IPS DF 6.9 (cell line): ENCODE measurements at regions not wholly inside any gene's neighbourhood (a gene's known extent, or its start where the extent isn't known, plus 50 kb on each side); places are given as distances from the start of the nearest gene placed in this dataset.
"Not testable (repeated sequence)": the region's sequence is repeated elsewhere in the genome, so short reads cannot be mapped to it uniquely, and the experiment has no call there.

Source experiments
- DNase-seq: peaks from one replicate; pipeline ENCODE4 v3.0.0-alpha.2; 2013; ENCODE audit warnings: low read depth, low spot score
- H3K27ac ChIP-seq: one replicate; pipeline ENCODE4 v1.5.1; 2013; ENCODE audit warnings: low read length, control low read depth
- H3K27me3 ChIP-seq: 2 replicates; pipeline ENCODE4 v1.6.1; 2013; ENCODE audit warnings: mild to moderate bottlenecking, low read length; ENCODE audit not compliant: control insufficient read depth, insufficient read depth
- H3K36me3 ChIP-seq: 2 replicates; pipeline ENCODE4 v1.6.1; 2013; ENCODE audit warnings: low read length; ENCODE audit not compliant: control insufficient read depth, insufficient read depth
- H3K4me1 ChIP-seq: 2 replicates; pipeline ENCODE4 v1.6.1; 2013; ENCODE audit warnings: low read length; ENCODE audit not compliant: control insufficient read depth, insufficient read depth
- H3K4me3 ChIP-seq: 2 replicates; pipeline ENCODE4 v1.5.1; 2013; ENCODE audit warnings: mild to moderate bottlenecking, low read length
- H3K9me3 ChIP-seq: 2 replicates; pipeline ENCODE4 v1.6.1; 2013; ENCODE audit warnings: low read length, inconsistent platforms; ENCODE audit not compliant: control insufficient read depth, insufficient read depth
- WGBS: extraction: QIAGEN DNeasy Blood & Tissue Kit; methylation state at CpG from one replicate; pipeline ENCODE4 v1.1.7; 2013; ENCODE audit warnings: mixed read lengths, missing lambda C conversion rate; ENCODE audit not compliant: insufficient read length, insufficient coverage; 5-methylcytosine and 5-hydroxymethylcytosine counted together

DNA sequence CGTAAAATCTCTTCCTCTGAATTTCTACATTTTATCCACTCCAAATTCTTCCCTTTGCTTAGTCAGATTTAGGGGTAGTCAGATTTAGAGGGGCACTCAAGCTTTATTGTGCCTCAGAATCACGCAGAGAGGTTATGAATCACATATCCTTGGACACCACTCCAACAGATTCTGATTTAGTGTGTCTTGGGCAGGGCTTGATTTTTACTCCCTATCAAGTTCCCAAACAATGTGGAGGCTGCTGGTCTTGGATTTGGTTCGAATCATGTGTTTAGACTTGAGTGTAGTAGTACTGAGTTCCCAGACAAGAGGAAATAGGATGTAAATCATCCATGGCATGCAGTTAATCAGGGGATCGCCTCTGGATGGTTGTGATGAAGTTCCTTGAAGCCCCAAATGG lies 298.1 kb upstream of the CLEC14A start:
- Histone ChIP-seq H3K36me3 (no peaks in the 10 kb centered on the region), H3K9me3 (no peaks in the 10 kb centered on the region; the same call in 1 of the 2 replicates), H3K27ac (no peak overlapping the region), H3K4me3 (no peak overlapping the region), H3K4me1 (no peaks in the 10 kb centered on the region), H3K27me3 (no peaks in the 10 kb centered on the region)
- DNase-seq: no peak
- 100% methylated on average over 1 of the region's 4 CpGs for WGBS

DNA sequence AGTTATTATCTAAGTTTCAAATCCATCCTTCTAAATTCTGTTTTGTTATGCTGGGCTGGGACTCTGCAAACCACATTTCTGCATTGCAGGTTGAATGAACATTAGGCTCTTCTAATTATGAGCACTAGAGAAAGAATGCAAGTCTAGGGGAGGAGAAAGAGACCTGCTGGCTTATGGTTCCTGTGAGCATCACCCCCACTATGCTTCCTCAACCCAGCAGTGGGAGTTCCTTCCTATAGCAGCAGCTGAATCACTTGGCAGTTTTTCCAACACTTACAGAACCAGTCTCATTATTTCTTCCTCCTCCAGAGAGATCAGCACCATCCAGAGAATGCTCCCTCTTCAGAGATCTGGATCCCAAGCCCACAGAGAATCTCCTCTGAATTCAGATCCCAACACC lies 297.7 kb upstream of the CLEC14A start:
- no peak overlapping the region for H3K4me3 ChIP-seq
- H3K27me3 ChIP-seq: no peaks in the 10 kb centered on the region
- no peaks in the 10 kb centered on the region for H3K4me1 ChIP-seq
- H3K9me3 ChIP-seq: no peaks in the 10 kb centered on the region; the same call in 1 of the 2 replicates
- no peak for DNase-seq
- H3K36me3 ChIP-seq: no peaks in the 10 kb centered on the region
- H3K27ac ChIP-seq: no peak overlapping the region

DNA sequence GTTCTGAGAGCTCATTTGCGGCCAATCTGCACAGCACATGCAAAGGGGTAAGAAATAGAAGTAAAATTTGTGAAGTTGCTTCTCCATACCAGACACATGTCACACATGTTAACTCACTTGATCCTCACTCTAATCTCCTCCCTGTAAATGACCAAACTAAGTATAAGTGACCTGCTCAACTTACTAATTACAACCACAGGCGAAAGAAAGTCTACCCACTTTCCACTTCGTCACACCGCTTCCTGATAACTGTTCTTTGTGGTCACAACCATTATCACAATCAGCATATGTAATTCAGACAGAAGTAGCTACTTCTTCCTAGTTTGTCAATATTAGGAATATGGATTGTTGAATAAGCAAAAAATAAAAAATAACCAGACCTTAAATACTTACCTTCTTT lies 293.7 kb upstream of the CLEC14A start:
- Histone ChIP-seq H3K27ac (no peak overlapping the region), H3K27me3 (no peaks in the 10 kb centered on the region), H3K4me3 (no peak overlapping the region), H3K36me3 (no peaks in the 10 kb centered on the region), H3K9me3 (no peaks in the 10 kb centered on the region), H3K4me1 (no peaks in the 10 kb centered on the region)
- no peak for DNase-seq
- no CpG with 5 or more reads among the region's 4 CpGs for WGBS

DNA sequence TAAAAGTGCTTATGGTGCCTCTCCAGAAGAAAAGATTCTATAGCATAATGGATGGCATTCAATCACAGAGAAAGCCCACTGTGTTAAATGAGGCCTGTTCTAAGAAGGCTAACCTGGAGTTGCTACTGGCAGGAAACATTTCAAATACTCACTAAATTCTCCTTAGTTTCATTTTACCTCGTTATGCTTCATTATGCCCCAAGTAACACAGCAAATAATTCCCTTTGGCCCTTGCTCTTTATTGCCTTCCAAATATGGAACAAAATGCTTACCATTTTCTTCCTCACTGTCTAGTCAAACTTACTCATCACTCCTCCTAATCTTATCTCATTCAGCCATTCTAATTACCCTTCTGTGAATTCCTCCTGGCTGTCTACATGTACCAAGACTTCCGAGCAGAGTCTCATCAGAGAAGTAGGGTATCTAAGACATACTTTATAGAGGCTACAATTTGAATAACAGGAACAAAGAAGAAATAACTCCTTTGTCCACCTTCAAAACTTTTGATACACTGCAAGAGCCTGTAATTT lies 292.1 kb upstream of the CLEC14A start:
- Histone ChIP-seq H3K4me1 (no peaks in the 10 kb centered on the region), H3K27ac (no peak overlapping the region), H3K9me3 (no peaks in the 10 kb centered on the region), H3K27me3 (no peaks in the 10 kb centered on the region), H3K4me3 (no peak overlapping the region), H3K36me3 (no peaks in the 10 kb centered on the region)
- WGBS: no CpG with 5 or more reads among the region's 2 CpGs
- no peak for DNase-seq

DNA sequence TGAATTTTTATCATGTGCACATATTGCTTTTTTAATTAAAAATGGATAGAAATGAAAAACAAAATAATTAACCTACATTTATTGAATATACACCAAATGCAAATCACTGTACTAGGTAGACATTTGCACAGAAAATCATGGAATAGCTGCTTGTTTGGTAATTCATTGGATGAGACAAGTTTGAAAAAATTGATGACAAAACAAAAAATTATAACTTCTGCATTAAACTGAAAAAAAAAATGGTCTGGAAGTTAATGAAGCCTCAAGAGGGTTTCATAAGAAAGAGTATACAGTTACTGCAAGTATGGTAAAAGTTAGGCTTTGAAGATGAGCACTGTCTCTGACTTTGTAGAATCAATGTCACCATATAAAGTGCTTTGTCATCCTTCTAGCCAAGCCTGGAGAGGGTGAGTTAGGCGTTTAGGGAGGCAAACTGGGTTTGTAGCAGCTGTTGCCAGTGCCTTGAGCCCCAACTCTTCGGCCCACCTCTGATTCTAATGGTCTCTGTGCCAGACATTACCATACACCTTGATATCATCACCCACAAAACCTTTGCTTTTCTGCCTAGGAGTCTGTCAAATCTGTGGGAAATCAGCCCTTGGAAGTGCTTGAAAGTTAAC lies 291.1 kb upstream of the CLEC14A start:
- Histone ChIP-seq H3K27me3 (no peaks in the 10 kb centered on the region), H3K4me1 (no peaks in the 10 kb centered on the region), H3K27ac (no peak overlapping the region), H3K9me3 (no peaks in the 10 kb centered on the region), H3K4me3 (no peak overlapping the region), H3K36me3 (no peaks in the 10 kb centered on the region)
- WGBS: no CpG with 5 or more reads among the region's 2 CpGs
- DNase-seq: no peak

DNA sequence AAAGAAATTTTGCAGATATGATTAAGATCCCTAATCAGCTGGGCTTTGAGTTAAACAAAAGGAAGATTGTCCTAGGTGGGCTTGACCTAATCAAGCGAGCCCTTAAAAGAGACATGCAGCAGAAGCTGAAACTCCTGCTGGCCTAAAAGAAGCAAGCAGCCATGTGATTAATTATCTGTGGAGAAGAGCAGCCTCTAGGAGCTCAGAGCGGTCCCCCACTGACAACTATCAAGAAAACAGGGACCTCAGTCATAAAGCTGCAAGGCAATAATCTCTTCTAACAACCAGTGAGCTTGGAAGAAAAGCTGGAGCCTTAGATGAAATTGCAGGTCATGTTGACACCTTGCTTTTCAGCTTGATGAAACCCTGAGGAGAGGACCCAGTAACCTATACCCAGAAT lies 288.9 kb upstream of the CLEC14A start:
- DNase-seq: no peak
- Histone ChIP-seq H3K4me3 (no peak overlapping the region), H3K27me3 (no peaks in the 10 kb centered on the region), H3K4me1 (no peaks in the 10 kb centered on the region), H3K9me3 (no peaks in the 10 kb centered on the region), H3K27ac (no peak overlapping the region), H3K36me3 (no peaks in the 10 kb centered on the region)
- no CpG with 5 or more reads among the region's 2 CpGs for WGBS

DNA sequence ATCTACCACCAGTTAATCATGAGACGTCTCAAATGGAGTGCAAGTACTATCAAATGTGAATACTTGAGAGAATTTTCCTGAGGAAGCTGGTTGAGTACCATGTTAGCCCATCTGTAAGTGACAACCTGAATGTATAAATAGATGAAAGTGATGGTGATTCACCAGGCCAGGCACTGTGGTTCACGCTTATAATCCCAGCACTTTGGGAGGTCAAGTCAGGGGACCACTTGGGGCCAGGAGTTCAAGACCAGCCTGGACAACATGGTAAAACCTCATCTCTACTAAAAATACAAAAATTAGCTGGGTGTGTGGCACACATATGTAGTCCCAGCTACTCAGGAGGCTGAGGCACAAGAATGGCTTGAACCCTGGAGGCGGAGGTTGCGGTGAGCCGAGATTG lies 288.0 kb upstream of the CLEC14A start:
- H3K9me3 ChIP-seq, H3K27ac ChIP-seq, H3K4me3 ChIP-seq, DNase-seq, H3K36me3 ChIP-seq, H3K4me1 ChIP-seq, H3K27me3 ChIP-seq: not testable (repeated sequence)
- WGBS: no CpG with 5 or more reads among the region's 5 CpGs

DNA sequence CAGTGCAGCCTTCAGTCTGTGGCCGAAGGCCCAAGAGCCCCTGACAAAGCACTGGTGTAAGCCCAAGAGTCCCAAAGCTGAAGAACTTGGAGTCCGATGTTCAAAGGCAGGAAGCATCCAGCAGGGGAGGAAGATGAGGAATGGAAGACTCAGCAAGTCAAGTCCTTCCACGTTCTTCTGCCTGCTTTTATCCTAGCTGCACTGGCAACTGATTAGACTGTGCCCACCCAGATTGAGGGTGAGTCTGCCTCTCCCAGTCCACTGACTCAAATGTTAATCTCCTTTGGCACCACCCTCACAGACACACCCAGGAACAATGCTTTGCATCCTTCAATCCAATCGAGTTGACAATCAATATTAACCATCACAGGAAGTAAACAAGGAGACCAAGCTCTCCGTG lies 282.2 kb upstream of the CLEC14A start:
- H3K4me1 ChIP-seq, H3K9me3 ChIP-seq, H3K27ac ChIP-seq, H3K36me3 ChIP-seq, H3K27me3 ChIP-seq, H3K4me3 ChIP-seq, DNase-seq: not testable (repeated sequence)
- no CpG with 5 or more reads among the region's 5 CpGs for whole genome bisulfite sequencing

DNA sequence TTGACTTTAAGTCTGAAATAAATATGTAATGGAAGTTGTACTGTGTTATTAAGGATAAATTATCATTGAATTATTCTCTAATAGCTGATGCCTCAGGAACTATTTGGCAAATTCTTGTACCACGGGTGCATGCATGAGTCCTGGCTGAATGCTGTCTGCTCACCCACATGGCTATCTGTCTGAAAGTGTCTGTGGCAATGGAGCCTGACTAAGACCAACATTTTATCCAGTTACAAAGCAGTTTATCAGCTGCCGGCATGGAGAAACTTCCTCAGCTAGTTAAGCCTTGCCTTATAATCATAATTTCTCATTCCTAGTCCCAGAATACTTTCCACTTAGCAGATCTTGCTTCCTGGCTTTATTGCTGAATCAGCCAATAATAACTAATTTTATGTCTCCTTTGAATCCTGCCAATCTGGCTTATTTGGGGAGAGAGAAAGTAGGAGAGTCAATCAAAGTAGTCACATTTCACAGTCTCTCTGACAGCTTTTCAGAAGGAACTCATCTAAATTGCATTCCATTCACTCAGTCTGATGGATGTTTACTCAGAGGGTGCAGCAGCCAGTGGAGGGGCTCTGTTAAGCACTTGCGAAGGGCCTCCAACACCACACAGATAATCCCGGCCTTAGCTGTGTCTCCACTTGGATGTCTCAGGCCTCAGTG lies 280.6 kb upstream of the CLEC14A start:
- Histone ChIP-seq H3K4me3 (no peak overlapping the region), H3K27me3 (no peaks in the 10 kb centered on the region), H3K36me3 (no peaks in the 10 kb centered on the region), H3K9me3 (no peaks in the 10 kb centered on the region), H3K27ac (no peak overlapping the region), H3K4me1 (no peaks in the 10 kb centered on the region)
- no peak for DNase-seq
- no CpG with 5 or more reads among the region's 4 CpGs for WGBS

DNA sequence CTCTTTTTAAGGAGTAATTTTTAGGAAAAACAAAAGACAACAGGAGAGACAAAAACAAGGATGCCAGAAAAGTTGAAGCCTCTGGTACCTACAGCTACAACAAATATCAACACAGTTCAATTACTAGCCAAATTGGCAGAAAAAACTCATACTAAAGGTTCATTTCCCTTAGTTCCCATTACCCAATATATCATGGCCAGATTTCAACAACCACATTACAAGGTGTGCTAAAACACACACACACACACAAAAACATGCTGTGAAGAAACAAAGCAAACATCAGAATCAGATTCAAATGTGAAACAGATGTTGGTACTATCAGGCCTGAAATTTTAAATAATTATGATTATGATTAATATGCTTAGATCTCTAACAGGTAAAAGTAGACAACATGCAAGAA lies 272.7 kb upstream of the CLEC14A start:
- no peak for DNase-seq
- no peaks in the 10 kb centered on the region for H3K9me3 ChIP-seq
- H3K27me3 ChIP-seq: no peaks in the 10 kb centered on the region
- no peak overlapping the region for H3K4me3 ChIP-seq
- H3K36me3 ChIP-seq: no peaks in the 10 kb centered on the region
- no peak overlapping the region for H3K27ac ChIP-seq
- peaks cover 2% of the 10 kb centered on the region; the same call in 1 of the 2 replicates for H3K4me1 ChIP-seq

DNA sequence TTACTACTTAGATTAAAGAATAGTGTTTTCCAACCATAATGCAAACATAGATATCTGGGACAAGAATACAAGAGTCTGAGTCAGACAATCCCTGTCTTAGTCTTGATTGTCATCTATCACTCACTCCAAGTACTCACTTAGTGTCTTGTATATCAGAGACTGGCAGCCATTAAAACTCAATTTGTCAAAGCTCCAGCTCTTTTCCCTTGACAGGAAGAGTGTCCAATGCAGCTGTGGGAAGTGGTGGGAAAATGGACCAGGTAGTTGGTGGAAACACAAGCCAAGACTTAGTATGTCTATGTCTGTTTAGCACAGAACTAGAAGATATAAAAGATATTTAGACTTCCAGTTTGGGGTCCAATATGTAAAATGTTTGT lies 271.6 kb upstream of the CLEC14A start:
- Histone ChIP-seq H3K4me3 (no peak overlapping the region), H3K27me3 (no peaks in the 10 kb centered on the region), H3K27ac (no peak overlapping the region), H3K9me3 (no peaks in the 10 kb centered on the region), H3K4me1 (peaks cover 2% of the 10 kb centered on the region; the same call in 1 of the 2 replicates), H3K36me3 (no peaks in the 10 kb centered on the region)
- DNase-seq: no peak
